ENCODE measurements at regions not wholly inside any gene's neighbourhood (a gene's known extent, or its start where the extent isn't known, plus 50 kb on each side); places are given as distances from the start of the nearest gene placed in this dataset.

- TF ChIP-seq TARDBP (IDR thresholded peaks at IDR 0.05), result no peak
- TF ChIP-seq FOXM1 (IDR thresholded peaks at IDR 0.05; ENCODE audit: borderline replicate concordance), result no peak
- no peak for TF ChIP-seq FOXK2 (IDR thresholded peaks at IDR 0.05)
- TF ChIP-seq ELF4 (IDR thresholded peaks at IDR 0.05), result no peak
- TF ChIP-seq BHLHE40 (IDR thresholded peaks at IDR 0.05; ENCODE audit: borderline replicate concordance), result no peak
- TF ChIP-seq ZNF384 (IDR thresholded peaks at IDR 0.05), result no peak
- TF ChIP-seq NFRKB (IDR thresholded peaks at IDR 0.05), result no peak
- no peak for TF ChIP-seq PKNOX1 (IDR thresholded peaks at IDR 0.05)
- TF ChIP-seq L3MBTL2 (conservative IDR thresholded peaks at IDR 0.05), result no peak
- no peak for TF ChIP-seq ARNT (IDR thresholded peaks at IDR 0.05)
- no peak for TF ChIP-seq SP1 (IDR thresholded peaks at IDR 0.05)
- no peak for TF ChIP-seq FOXA1 (IDR thresholded peaks at IDR 0.05)
- no peak for TF ChIP-seq SUZ12 (IDR thresholded peaks at IDR 0.05)
- no peak for TF ChIP-seq HDGF (IDR thresholded peaks at IDR 0.05; ENCODE audit: borderline replicate concordance)
- TF ChIP-seq LEF1 (IDR thresholded peaks at IDR 0.05; ENCODE audit: borderline replicate concordance), result no peak
- TF ChIP-seq CTBP1 (IDR thresholded peaks at IDR 0.05; ENCODE audit: borderline replicate concordance), result no peak
- CTCF ChIA-PET, result interaction anchor here (1.2 kb wide), 1 partner anchor 14 kb away, joined by 4 read pairs; no protein-coding TSS in a partner anchor
- no peak for DNase-seq (ENCODE audit: extremely low spot score)
- POLR2A ChIA-PET, result no interaction called here
Measured at GRCh38 chr10:91708174-91708861, 75.4 kb upstream of the PPP1R3C start.

DNA sequence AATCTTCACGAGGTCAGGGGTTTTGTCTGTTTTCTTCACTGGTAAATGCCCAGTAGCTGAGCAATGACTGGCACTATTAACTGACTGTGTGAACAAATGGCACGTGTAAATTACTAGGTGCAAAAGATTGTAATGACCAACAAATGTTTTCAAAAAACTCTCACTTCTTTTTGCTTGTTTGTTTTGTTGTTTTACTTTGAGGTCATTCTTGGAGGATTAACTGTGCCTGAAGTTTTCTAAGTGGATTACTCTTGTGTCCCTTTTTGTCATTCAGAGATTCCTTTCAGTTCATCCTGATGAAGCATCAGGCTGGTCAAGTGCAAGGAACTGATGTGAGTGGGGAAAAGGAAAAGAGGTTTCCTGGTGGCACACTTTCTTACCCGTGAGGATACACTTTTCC lies 74.4 kb upstream of the PPP1R3C start:
- CTCF ChIA-PET, result interaction anchor here (0.7 kb wide), 1 partner anchor 13 kb away, joined by 3 read pairs; no protein-coding TSS in a partner anchor
- POLR2A ChIA-PET, result no interaction called here
- no peak for TF ChIP-seq FOXK2 (IDR thresholded peaks at IDR 0.05)
- no peak for TF ChIP-seq FOXA1 (IDR thresholded peaks at IDR 0.05)
- no peak for TF ChIP-seq CTBP1 (IDR thresholded peaks at IDR 0.05; ENCODE audit: borderline replicate concordance)
- no peak for TF ChIP-seq SP1 (IDR thresholded peaks at IDR 0.05)
- no peak for TF ChIP-seq SUZ12 (IDR thresholded peaks at IDR 0.05)
- no peak for TF ChIP-seq HDGF (IDR thresholded peaks at IDR 0.05; ENCODE audit: borderline replicate concordance)
- TF ChIP-seq NFRKB (IDR thresholded peaks at IDR 0.05), result no peak
- TF ChIP-seq LEF1 (IDR thresholded peaks at IDR 0.05; ENCODE audit: borderline replicate concordance), result no peak
- no peak for TF ChIP-seq L3MBTL2 (conservative IDR thresholded peaks at IDR 0.05)
- no peak for TF ChIP-seq ELF4 (IDR thresholded peaks at IDR 0.05)
- TF ChIP-seq FOXM1 (IDR thresholded peaks at IDR 0.05; ENCODE audit: borderline replicate concordance), result no peak
- TF ChIP-seq BHLHE40 (IDR thresholded peaks at IDR 0.05; ENCODE audit: borderline replicate concordance), result no peak
- TF ChIP-seq ARNT (IDR thresholded peaks at IDR 0.05), result no peak
- TF ChIP-seq TARDBP (IDR thresholded peaks at IDR 0.05), result no peak
- TF ChIP-seq PKNOX1 (IDR thresholded peaks at IDR 0.05), result no peak
- no peak for TF ChIP-seq ZNF384 (IDR thresholded peaks at IDR 0.05)
- no peak for DNase-seq (ENCODE audit: extremely low spot score)

DNA sequence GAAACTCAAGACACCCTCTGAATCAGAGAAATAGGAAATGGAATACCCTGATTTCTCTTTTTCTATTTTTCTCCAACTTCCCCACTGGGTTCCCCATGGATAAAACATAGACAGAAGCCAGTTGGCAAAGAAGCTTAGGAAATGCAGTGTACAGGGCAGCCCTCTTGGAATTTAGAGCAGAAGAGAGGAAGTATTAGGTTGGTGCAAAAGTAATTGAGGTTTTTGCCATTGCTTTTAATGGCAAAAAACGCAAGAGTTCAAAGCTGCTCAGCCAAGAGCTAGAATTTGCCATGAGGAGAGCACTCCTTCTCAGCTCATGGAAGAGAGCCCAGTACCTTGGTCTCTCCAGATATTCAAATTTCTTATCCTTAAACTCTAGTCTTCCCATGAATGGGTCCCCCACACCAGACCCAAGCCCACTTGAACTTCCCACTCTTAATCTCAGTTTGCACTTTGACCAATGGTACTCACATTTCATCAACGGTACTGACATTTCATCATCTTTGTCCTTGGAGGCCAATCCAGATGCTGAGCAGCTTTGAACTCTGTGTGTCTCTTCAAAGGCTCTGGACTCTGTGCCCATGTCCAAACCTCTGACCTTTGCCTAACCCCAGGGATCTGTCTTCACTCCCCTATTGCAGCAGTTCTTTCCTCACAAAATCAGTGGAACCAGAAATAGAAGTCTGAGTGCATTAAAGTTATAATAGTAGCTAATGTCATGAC lies 73.2 kb upstream of the PPP1R3C start:
- TF ChIP-seq FOXM1 (IDR thresholded peaks at IDR 0.05; ENCODE audit: borderline replicate concordance) (no peak), CTBP1 (IDR thresholded peaks at IDR 0.05; ENCODE audit: borderline replicate concordance) (no peak), BHLHE40 (IDR thresholded peaks at IDR 0.05; ENCODE audit: borderline replicate concordance) (no peak), L3MBTL2 (conservative IDR thresholded peaks at IDR 0.05) (no peak), LEF1 (IDR thresholded peaks at IDR 0.05; ENCODE audit: borderline replicate concordance) (no peak), SP1 (IDR thresholded peaks at IDR 0.05) (no peak), SUZ12 (IDR thresholded peaks at IDR 0.05) (no peak)
- no peak for DNase-seq (ENCODE audit: extremely low spot score)
- CTCF ChIA-PET, result interaction anchor here (0.7 kb wide), 1 partner anchor 12 kb away, joined by 3 read pairs; no protein-coding TSS in a partner anchor
- POLR2A ChIA-PET, result interaction anchor here (0.8 kb wide), 1 partner anchor 218 kb away, joined by 3 read pairs; the partner anchor contains the start of gene BTAF1

- CTCF ChIA-PET, result no interaction called here
- POLR2A ChIA-PET, result no interaction called here
Measured at GRCh38 chr10:91702620-91703019, 69.7 kb upstream of the PPP1R3C start.

DNA sequence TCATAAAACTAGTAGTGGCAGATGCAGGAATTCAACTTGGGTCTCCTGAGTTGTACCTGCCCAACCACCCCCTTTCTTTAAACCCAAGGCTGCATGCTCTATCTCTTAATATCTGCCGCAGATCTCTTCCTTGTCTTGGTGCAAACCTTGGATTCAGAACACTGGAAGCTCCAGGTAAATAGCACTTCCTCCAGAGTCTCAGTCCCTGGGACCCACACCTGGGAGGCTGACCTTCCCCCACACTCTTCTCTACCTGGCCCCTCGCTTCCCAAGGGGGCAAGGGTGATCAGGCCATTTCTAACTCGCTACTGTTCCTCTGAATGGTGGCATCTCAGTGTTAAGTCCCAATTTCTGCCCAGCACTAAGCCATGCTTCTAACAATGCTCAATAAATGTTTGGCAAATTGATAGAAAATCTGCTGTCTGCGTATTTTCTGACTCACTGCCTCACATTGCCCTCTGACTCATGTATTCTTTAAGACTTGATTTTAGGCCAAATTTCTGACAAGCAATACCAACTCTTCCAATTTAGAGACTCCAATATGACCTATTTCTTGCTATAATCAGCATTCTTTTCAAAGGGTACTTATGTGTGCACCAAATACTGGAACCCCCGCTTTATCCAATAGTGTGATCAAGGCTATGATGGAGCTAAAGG lies 68.0 kb upstream of the PPP1R3C start:
- ChIA-PET CTCF (no interaction called here), POLR2A (no interaction called here)
- TF ChIP-seq L3MBTL2 (conservative IDR thresholded peaks at IDR 0.05), result no peak
- TF ChIP-seq TARDBP (IDR thresholded peaks at IDR 0.05), result no peak
- no peak for TF ChIP-seq NFRKB (IDR thresholded peaks at IDR 0.05)
- no peak for TF ChIP-seq HDGF (IDR thresholded peaks at IDR 0.05; ENCODE audit: borderline replicate concordance)
- TF ChIP-seq SUZ12 (IDR thresholded peaks at IDR 0.05), result no peak
- no peak for TF ChIP-seq PKNOX1 (IDR thresholded peaks at IDR 0.05)
- no peak for TF ChIP-seq ELF4 (IDR thresholded peaks at IDR 0.05)
- TF ChIP-seq ARNT (IDR thresholded peaks at IDR 0.05), result no peak
- no peak for DNase-seq (ENCODE audit: extremely low spot score)

More at GRCh38 chr10:91702620-91703019, 69.7 kb upstream of the PPP1R3C start:
- no peak for DNase-seq (ENCODE audit: extremely low spot score)
- TF ChIP-seq FOXM1 (IDR thresholded peaks at IDR 0.05; ENCODE audit: borderline replicate concordance) (no peak), SUZ12 (IDR thresholded peaks at IDR 0.05) (no peak), TARDBP (IDR thresholded peaks at IDR 0.05) (no peak), ARNT (IDR thresholded peaks at IDR 0.05) (no peak), ZNF384 (IDR thresholded peaks at IDR 0.05) (no peak)

Data from HEK293T (cell line).